Left ventricle myocardium inferior (tissue), 1 donor: ENCODE measurements at regions not wholly inside any gene's neighbourhood (a gene's known extent, or its start where the extent isn't known, plus 50 kb on each side); places are given as distances from the start of the nearest gene placed in this dataset.

Experiments used
- DNase-seq: peaks from one replicate; pipeline ENCODE4 v3.0.0-alpha.2; 2020
- H3K27ac ChIP-seq: fragments of 200-600 bp; replicated peaks from 2 replicates; pipeline ENCODE4 v1.8.0; 2021
- H3K27me3 ChIP-seq: fragments of 200-600 bp; 2 replicates; pipeline ENCODE4 v1.8.0; 2021; ENCODE audit warnings: low read depth
- H3K36me3 ChIP-seq: fragments of 200-600 bp; 2 replicates; pipeline ENCODE4 v1.8.0; 2021
- H3K4me1 ChIP-seq: fragments of 200-600 bp; 2 replicates; pipeline ENCODE4 v1.8.0; 2021
- H3K4me3 ChIP-seq: fragments of 200-600 bp; 2 replicates; pipeline ENCODE4 v1.8.0; 2021; ENCODE audit warnings: mild to moderate bottlenecking, moderate library complexity
- H3K9me3 ChIP-seq: fragments of 200-600 bp; replicated peaks from 2 replicates; pipeline ENCODE4 v1.8.0; 2021
- CTCF ChIP-seq: fragments of 200-600 bp; IDR thresholded peaks from 2 replicates; pipeline ENCODE4 v1.8.0; 2021; ENCODE audit warnings: antibody characterized with exemption, mild to moderate bottlenecking, borderline replicate concordance
- intact Hi-C: fragments of 100-400 bp; cut with micrococcal nuclease; formaldehyde crosslinking; loops from one replicate; pipeline ENCODE4 v1.11.0; 2022
- donor health status: DM: no; HTN: yes; CAD: no; lungs with severe emphysema.

DNA sequence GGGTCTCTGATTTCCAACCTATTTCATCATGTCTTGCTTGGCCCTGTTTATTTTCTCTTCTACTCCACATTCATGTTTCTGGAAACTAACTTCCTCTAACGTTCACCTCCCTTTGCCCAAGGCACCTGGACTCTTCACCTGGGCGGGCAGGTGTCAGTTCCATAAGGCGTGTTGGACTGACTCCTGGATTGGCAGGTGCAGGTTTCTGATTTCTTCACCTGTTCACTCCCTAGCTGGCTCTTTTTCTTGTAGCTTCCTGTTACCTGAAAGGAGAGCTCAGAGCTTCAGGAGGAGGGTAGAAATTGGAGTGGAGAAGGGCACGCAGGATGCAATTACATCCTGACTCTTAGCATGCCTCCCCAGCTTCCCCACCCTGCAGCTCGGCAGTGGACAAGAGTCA, 350.8 kb upstream of the KLF3 start:
- no peaks in the 10 kb centered on the region for H3K27me3 ChIP-seq
- no peaks in the 10 kb centered on the region for H3K36me3 ChIP-seq
- peaks cover 3% of the 10 kb centered on the region for H3K9me3 ChIP-seq
- no peak overlapping the region for H3K27ac ChIP-seq
- TF ChIP-seq CTCF: no peak
- H3K4me3 ChIP-seq: no peak overlapping the region
- no peak for DNase-seq
- peaks cover 11% of the 10 kb centered on the region for H3K4me1 ChIP-seq
- intact Hi-C loops: loop anchor here (10.0 kb wide), 1 partner anchor 138 kb away; no protein-coding TSS in a partner anchor

DNA sequence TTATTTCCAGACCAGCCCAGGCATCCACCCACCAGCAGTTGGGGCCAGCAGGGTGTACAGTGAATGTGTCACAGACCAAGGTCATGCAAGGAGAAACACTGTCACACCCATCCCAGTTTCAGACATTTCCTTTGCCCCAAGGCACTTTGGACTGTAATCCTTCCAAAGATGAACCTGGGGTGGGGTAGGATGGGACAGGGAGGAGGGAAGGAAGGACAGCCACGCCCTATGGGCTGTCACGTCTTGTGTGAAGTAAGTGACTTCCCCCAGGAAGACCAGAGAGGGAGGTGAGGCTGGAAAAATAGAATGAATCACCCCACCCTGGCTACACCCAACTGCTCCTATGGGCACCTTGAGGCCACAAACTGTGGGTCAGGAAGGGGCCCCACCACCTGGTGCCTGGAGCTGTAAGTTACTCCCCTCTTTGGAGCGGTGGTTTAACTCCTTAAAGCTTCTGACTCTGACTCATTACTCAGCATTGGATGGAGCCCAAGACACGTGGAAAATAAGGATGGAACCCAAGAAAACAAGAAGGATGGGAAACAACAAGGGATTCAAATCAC, 349.9 kb upstream of the KLF3 start:
- H3K9me3 ChIP-seq: peaks cover 3% of the 10 kb centered on the region
- H3K4me1 ChIP-seq: peaks cover 18% of the 10 kb centered on the region
- intact Hi-C loops: loop anchor here (10.0 kb wide), 1 partner anchor 139 kb away; no protein-coding TSS in a partner anchor

GRCh38 chr4:38314663-38315062, 349.3 kb upstream of the KLF3 start:
- H3K27me3 ChIP-seq: no peaks in the 10 kb centered on the region
- no peak for DNase-seq
- peaks cover 3% of the 10 kb centered on the region for H3K9me3 ChIP-seq
- H3K27ac ChIP-seq: no peak overlapping the region
- H3K36me3 ChIP-seq: no peaks in the 10 kb centered on the region
- TF ChIP-seq CTCF: no peak
- H3K4me3 ChIP-seq: no peak overlapping the region
- peaks cover 24% of the 10 kb centered on the region for H3K4me1 ChIP-seq
- intact Hi-C loops: loop anchor here (10.0 kb wide), 1 partner anchor 140 kb away; no protein-coding TSS in a partner anchor

More for the DNA sequence above, 349.9 kb upstream of the KLF3 start:
- Histone ChIP-seq H3K4me3 (no peak overlapping the region), H3K27me3 (no peaks in the 10 kb centered on the region), H3K27ac (no peak overlapping the region), H3K36me3 (no peaks in the 10 kb centered on the region)
- no peak for DNase-seq
- no peak for TF ChIP-seq CTCF

DNA sequence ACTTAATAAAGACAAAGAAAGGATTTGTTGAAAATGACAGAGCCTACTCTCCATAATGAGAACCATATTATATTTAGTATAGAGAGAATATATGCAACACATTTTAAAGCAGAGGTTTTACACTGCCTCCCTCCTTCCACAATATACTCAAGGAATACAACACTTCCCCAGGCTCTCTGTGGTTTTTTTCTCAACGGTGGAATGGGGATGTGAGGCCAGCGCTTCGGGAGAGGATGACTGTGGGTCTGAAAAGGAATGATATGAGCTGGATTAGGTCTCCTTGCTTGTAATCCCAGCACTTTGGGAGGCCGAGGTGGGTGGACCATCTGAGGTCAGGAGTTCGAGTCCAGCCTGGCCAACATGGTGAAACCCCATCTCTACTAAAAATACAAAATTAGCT, 348.7 kb upstream of the KLF3 start:
- no peak overlapping the region for H3K27ac ChIP-seq
- no peak overlapping the region for H3K4me3 ChIP-seq
- no peaks in the 10 kb centered on the region for H3K27me3 ChIP-seq
- TF ChIP-seq CTCF: no peak
- intact Hi-C loops: loop anchor here (10.0 kb wide), 1 partner anchor 140 kb away; no protein-coding TSS in a partner anchor
- H3K9me3 ChIP-seq: peaks cover 3% of the 10 kb centered on the region
- DNase-seq: no peak
- no peaks in the 10 kb centered on the region for H3K36me3 ChIP-seq
- H3K4me1 ChIP-seq: peaks cover 29% of the 10 kb centered on the region

DNA sequence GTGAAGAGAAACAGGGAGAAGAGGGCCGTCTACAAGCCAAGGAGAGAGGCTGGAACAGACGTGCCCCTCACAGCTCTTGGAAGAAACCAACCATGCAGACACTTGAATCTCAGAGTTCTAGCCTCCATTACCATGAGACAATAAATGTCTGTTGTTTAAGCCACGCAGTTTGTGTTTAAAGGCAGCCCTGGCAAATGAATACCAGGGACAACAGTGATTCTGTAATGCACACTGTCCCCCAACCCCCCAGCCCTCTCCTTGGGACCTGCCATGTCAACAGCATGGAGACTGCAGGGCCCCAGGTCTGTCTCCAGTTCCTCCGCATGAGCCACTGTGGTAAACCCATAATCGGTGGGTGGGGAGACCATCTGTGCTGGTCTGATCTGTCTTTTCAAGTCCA, 348.0 kb upstream of the KLF3 start:
- H3K4me3 ChIP-seq: no peak overlapping the region
- no peaks in the 10 kb centered on the region for H3K36me3 ChIP-seq
- peaks cover 34% of the 10 kb centered on the region for H3K4me1 ChIP-seq
- H3K9me3 ChIP-seq: peaks cover 3% of the 10 kb centered on the region
- H3K27ac ChIP-seq: no peak overlapping the region
- no peaks in the 10 kb centered on the region for H3K27me3 ChIP-seq
- intact Hi-C loops: loop anchor here (10.0 kb wide), 1 partner anchor 141 kb away; no protein-coding TSS in a partner anchor
- no peak for TF ChIP-seq CTCF
- DNase-seq: no peak
